ENCODE measurements at regions not wholly inside any gene's neighbourhood (a gene's known extent, or its start where the extent isn't known, plus 50 kb on each side); places are given as distances from the start of the nearest gene placed in this dataset.

DNA sequence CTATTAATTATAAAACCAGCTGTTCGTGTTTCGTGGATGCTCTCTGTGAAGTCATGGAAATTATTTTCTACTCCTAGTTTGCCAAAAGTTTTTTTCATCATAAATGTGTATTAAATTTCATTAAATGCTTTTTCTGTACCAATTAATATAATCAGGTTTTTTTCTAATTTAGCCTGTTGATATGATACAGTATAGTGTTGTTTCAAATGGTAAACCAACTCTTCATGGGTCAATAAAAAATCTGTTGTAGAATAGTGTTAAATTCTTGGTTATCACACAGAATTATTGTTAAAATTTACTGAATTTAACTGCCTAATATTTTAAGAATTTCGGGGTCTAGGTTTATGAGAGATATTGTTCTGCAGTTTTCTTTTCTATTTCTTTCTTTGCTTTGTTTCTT lies 505.9 kb upstream of the MANEA start:
- Histone ChIP-seq H3K4me1 (no peaks in the 10 kb centered on the region), H3K9me3 (no peaks in the 10 kb centered on the region), H3K4me3 (no peak overlapping the region), H3K27me3 (no peaks in the 10 kb centered on the region), H3K36me3 (ENCODE audit: low read depth, missing control alignments) (no peaks in the 10 kb centered on the region), H3K27ac (no peak overlapping the region)
- WGBS, 2 donors: 77 to 84% methylated on average over 3 of the region's 3 CpGs
- intact Hi-C loops (cut with DNase I; ENCODE audit: low total_unique reads): no loop called here
- no peak for TF ChIP-seq POLR2A (IDR thresholded peaks at IDR 0.05)
- TF ChIP-seq, protein P1, sequence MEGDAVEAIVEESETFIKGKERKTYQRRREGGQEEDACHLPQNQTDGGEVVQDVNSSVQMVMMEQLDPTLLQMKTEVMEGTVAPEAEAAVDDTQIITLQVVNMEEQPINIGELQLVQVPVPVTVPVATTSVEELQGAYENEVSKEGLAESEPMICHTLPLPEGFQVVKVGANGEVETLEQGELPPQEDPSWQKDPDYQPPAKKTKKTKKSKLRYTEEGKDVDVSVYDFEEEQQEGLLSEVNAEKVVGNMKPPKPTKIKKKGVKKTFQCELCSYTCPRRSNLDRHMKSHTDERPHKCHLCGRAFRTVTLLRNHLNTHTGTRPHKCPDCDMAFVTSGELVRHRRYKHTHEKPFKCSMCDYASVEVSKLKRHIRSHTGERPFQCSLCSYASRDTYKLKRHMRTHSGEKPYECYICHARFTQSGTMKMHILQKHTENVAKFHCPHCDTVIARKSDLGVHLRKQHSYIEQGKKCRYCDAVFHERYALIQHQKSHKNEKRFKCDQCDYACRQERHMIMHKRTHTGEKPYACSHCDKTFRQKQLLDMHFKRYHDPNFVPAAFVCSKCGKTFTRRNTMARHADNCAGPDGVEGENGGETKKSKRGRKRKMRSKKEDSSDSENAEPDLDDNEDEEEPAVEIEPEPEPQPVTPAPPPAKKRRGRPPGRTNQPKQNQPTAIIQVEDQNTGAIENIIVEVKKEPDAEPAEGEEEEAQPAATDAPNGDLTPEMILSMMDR (IDR thresholded peaks at IDR 0.05): no peak
- DNase-seq: no peak

DNA sequence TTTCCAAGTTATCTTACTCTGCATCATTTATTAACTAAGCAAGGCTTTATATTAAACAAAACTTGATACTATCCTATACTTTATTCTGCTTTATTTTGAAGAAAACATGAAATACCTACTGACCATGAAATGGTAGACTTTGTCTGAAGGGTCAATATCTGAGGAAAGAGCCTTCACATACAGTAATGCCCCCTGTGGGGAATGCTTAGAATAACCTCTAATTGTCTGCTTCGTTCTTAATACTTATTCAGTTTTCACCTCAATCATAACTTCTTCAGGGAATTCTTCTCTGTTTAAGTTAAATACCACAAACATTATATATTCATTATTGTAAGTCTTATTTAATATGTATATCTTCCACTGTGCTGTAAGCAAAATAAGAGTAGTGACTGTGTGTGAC lies 498.9 kb upstream of the MANEA start:
- WGBS, 2 donors: 62 to 72% methylated on average over 1 of the region's 1 CpG
- H3K27ac ChIP-seq: no peak overlapping the region
- no peaks in the 10 kb centered on the region for H3K4me1 ChIP-seq
- H3K4me3 ChIP-seq: no peak overlapping the region
- intact Hi-C loops (cut with DNase I; ENCODE audit: low total_unique reads): no loop called here
- no peak for DNase-seq
- H3K27me3 ChIP-seq: no peaks in the 10 kb centered on the region
- H3K9me3 ChIP-seq: no peaks in the 10 kb centered on the region
- TF ChIP-seq POLR2A (IDR thresholded peaks at IDR 0.05): no peak
- TF ChIP-seq, protein P1 (IDR thresholded peaks at IDR 0.05): no peak
- no peaks in the 10 kb centered on the region for H3K36me3 ChIP-seq (ENCODE audit: low read depth, missing control alignments)

DNA sequence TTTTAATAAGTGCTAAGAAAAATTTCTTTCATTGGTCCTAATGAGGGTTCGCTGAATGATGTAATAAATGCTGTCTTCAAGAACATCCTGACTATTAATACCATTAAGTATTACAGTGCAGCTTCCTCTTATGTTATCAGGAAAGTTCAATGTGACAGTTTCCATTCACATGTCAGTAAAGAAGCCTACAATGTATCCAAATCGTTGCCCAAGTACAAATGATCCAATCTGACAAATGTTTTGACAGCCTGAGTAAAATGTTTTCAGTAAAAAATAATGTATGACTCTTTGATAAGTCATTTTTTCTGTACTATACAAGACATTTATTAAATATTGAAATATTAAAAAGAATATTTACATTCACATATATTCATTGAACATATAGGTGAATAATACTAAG lies 496.1 kb upstream of the MANEA start:
- H3K27ac ChIP-seq: no peak overlapping the region
- H3K4me1 ChIP-seq: no peaks in the 10 kb centered on the region
- DNase-seq: no peak
- WGBS, 2 donors: 57 to 62% methylated on average over 2 of the region's 2 CpGs
- no peaks in the 10 kb centered on the region for H3K27me3 ChIP-seq
- TF ChIP-seq, protein P1 (IDR thresholded peaks at IDR 0.05): no peak
- no peak for TF ChIP-seq POLR2A (IDR thresholded peaks at IDR 0.05)
- no peaks in the 10 kb centered on the region for H3K36me3 ChIP-seq (ENCODE audit: low read depth, missing control alignments)
- H3K9me3 ChIP-seq: no peaks in the 10 kb centered on the region
- intact Hi-C loops (cut with DNase I; ENCODE audit: low total_unique reads): no loop called here
- H3K4me3 ChIP-seq: no peak overlapping the region

DNA sequence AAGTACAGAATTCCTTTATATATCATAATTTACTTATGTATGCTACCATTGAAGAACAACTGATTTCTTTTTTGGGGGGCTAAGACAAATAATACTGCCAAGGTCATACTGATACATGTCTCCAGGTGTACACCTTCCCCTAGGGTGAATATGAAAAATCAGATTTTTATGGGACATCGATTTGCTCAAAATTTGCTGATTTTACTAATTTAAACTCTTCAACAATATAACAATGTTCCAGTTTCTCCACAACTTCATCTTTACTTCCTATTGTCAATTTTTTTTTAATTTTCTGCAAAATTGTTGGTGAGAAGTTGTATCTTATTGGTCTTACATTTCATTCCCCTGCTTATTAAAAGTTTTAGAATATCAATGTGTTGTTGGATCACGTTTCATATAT lies 495.4 kb upstream of the MANEA start:
- intact Hi-C loops (cut with DNase I; ENCODE audit: low total_unique reads): no loop called here
- WGBS, 2 donors: 86 to 90% methylated on average over 2 of the region's 2 CpGs

DNA sequence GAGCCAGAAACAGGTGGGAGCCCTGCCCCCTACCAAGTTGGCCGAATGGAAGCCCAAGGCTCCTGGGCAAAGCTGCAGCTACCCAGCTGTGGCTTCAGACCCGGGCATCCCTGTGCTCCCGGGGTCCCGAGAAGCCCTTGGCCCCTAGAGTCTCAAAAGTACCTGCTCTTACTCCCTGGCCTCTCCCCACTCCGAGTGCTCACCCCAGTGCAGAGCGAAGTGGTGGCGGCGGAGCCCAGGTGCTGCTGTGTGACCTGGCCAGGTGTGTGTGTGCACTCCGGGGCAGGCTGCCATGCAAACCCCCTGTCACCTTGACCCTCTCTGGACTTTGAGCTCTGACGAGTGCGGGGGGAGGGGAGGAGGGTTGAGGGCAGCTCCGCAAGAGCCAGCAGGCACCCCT lies 493.8 kb upstream of the MANEA start:
- TF ChIP-seq, protein P1 (IDR thresholded peaks at IDR 0.05): no peak
- no peak for TF ChIP-seq POLR2A (IDR thresholded peaks at IDR 0.05)
- H3K27me3 ChIP-seq: no peaks in the 10 kb centered on the region
- 64 to 71% methylated on average over 3 to 12 of the region's 12 CpGs for WGBS, 2 donors
- H3K4me3 ChIP-seq: no peak overlapping the region
- H3K27ac ChIP-seq: no peak overlapping the region
- no peaks in the 10 kb centered on the region for H3K4me1 ChIP-seq
- no peaks in the 10 kb centered on the region for H3K36me3 ChIP-seq (ENCODE audit: low read depth, missing control alignments)
- no peaks in the 10 kb centered on the region for H3K9me3 ChIP-seq
- intact Hi-C loops (cut with DNase I; ENCODE audit: low total_unique reads): no loop called here
- DNase-seq: no peak

More for the DNA sequence above, 495.4 kb upstream of the MANEA start:
- Histone ChIP-seq H3K27ac (no peak overlapping the region), H3K4me1 (no peaks in the 10 kb centered on the region), H3K4me3 (no peak overlapping the region), H3K27me3 (no peaks in the 10 kb centered on the region), H3K9me3 (no peaks in the 10 kb centered on the region), H3K36me3 (ENCODE audit: low read depth, missing control alignments) (no peaks in the 10 kb centered on the region)
- no peak for TF ChIP-seq POLR2A (IDR thresholded peaks at IDR 0.05)
- TF ChIP-seq, protein P1 (IDR thresholded peaks at IDR 0.05): no peak
- no peak for DNase-seq

Measured in testis (tissue), 2 donors.